K562 (cell line): ENCODE measurements at regions not wholly inside any gene's neighbourhood (a gene's known extent, or its start where the extent isn't known, plus 50 kb on each side); places are given as distances from the start of the nearest gene placed in this dataset.

Source experiments
- ARID1B ChIP-seq: fragments of 450-650 bp; IDR thresholded peaks from 2 replicates; pipeline ENCODE4 v1.6.1; 2016; ENCODE audit warnings: antibody characterized with exemption, mild to moderate bottlenecking, inconsistent platforms
- ATF3 ChIP-seq, 2 experiments: fragments of 450-650 bp in 1 of 2; sonication (generic) in 1 of 2; formaldehyde crosslinking in 1 of 2; IDR thresholded peaks in 1 of 2; conservative IDR thresholded peaks in 1 of 2; 2 replicates each; pipeline versions ENCODE4 v1.6.1 to v1.8.1; 2016 to 2023; ENCODE audit warnings: mild to moderate bottlenecking in 2 of 2, moderate library complexity in 2 of 2, inconsistent platforms in 1 of 2, missing genetic modification reagents in 1 of 2
- DEAF1 ChIP-seq: fragments of 450-650 bp; formaldehyde crosslinking; IDR thresholded peaks from 2 replicates; pipeline ENCODE4 v1.4.0; 2020; ENCODE audit warnings: mild to moderate bottlenecking, moderate library complexity
- ETV6 ChIP-seq, 3 experiments: fragments of 150-350 bp in 1 of 3; sonication (generic) in 1 of 3; formaldehyde crosslinking in 1 of 3; IDR thresholded peaks; 2 replicates each; pipeline versions ENCODE4 v1.6.1 to v1.8.0; 2014 to 2022; ENCODE audit warnings: borderline replicate concordance in 2 of 3, low read depth in 2 of 3, antibody characterized with exemption in 1 of 3, low read length in 1 of 3, mild to moderate bottlenecking in 1 of 3, missing genetic modification reagents in 1 of 3
- HES1 ChIP-seq: fragments of 450-650 bp; IDR thresholded peaks from 2 replicates; pipeline ENCODE4 v1.6.1; 2016; ENCODE audit warnings: low read depth, mild to moderate bottlenecking, moderate library complexity
- MTA3 ChIP-seq: fragments of 450-650 bp; formaldehyde crosslinking; IDR thresholded peaks from 2 replicates; pipeline ENCODE4 v1.6.1; 2017; ENCODE audit warnings: mild to moderate bottlenecking, borderline replicate concordance
- RNF2 ChIP-seq: sonication (generic); IDR thresholded peaks from 2 replicates; pipeline ENCODE4 v1.6.1; 2016
- SIN3B ChIP-seq: fragments of 450-650 bp; IDR thresholded peaks from 2 replicates; pipeline ENCODE4 v1.6.1; 2017; ENCODE audit warnings: low read depth, mild to moderate bottlenecking, moderate library complexity
- SMARCA4 ChIP-seq: fragments of 450-650 bp; IDR thresholded peaks from 2 replicates; pipeline ENCODE4 v1.6.1; 2016
- SMARCC2 ChIP-seq: fragments of 450-650 bp; IDR thresholded peaks from 2 replicates; pipeline ENCODE4 v1.6.1; 2017; ENCODE audit warnings: antibody characterized with exemption, moderate library complexity, mild to moderate bottlenecking, low read depth
- SRSF1 ChIP-seq: fragments of 200-400 bp; formaldehyde crosslinking; IDR thresholded peaks from 2 replicates; pipeline ENCODE4 v1.6.1; 2017; ENCODE audit warnings: mild to moderate bottlenecking, low read depth, low read length, moderate library complexity
- TCF3 ChIP-seq: sonication (generic); formaldehyde crosslinking; IDR thresholded peaks from 2 replicates; pipeline ENCODE4 v1.4.0; 2020; ENCODE audit warnings: mild to moderate bottlenecking, missing genetic modification reagents
- TEAD4 ChIP-seq, 2 experiments: sonication (generic) in 1 of 2; formaldehyde crosslinking in 1 of 2; IDR thresholded peaks; 2 replicates each; pipeline versions ENCODE4 v1.6.1 to v1.8.0; 2012 to 2022; ENCODE audit warnings: borderline replicate concordance in 1 of 2, inconsistent platforms in 1 of 2, low read length in 1 of 2, mild to moderate bottlenecking in 1 of 2, missing genetic modification reagents in 1 of 2
- TFAM ChIP-seq: fragments of 250-450 bp; sonication (Bioruptor Pico); conservative IDR thresholded peaks from 2 replicates; pipeline ENCODE4 v1.5.0; 2021; ENCODE audit warnings: mild to moderate bottlenecking, moderate library complexity

GRCh38 chr7:22647451-22648257 lies 79.3 kb upstream of the IL6 start (continued):
- TF ChIP-seq TCF3 (CRISPR knock-in tag) (peak; percentile 90), ATF3 (IDR thresholded peaks at IDR 0.05) (peak; percentile 94), ATF3 (CRISPR knock-in tag; conservative IDR thresholded peaks at IDR 0.05) (peak; percentile 79; the same call in 1 of the 2 replicates), SRSF1 (no peak), HES1 (peak; percentile 64), SMARCA4 (peak; percentile 86), TFAM (CRISPR knock-in tag) (no peak), DEAF1 (CRISPR knock-in tag) (no peak), RNF2 (peak; percentile 43; the same call in 1 of the 2 replicates), SMARCC2 (peak; percentile 68), MTA3 (0 out of 2 replicates have a peak, but pooled peaks have one; percentile 26), TEAD4 (IDR thresholded peaks at IDR 0.05; ENCODE audit: low read length) (peak; percentile 67), TEAD4 (CRISPR knock-in tag; IDR thresholded peaks at IDR 0.05; ENCODE audit: borderline replicate concordance) (no peak), ARID1B (peak; percentile 92), SIN3B (no peak), ETV6 (IDR thresholded peaks at IDR 0.05; ENCODE audit: borderline replicate concordance in 1 of 2, low read depth in 2 of 2, low read length in 1 of 2) (no peak), ETV6 (CRISPR knock-in tag; IDR thresholded peaks at IDR 0.05; ENCODE audit: borderline replicate concordance) (no peak)
